Activated CD8-positive, alpha-beta memory T cell treated with anti-CD3 and anti-CD28 coated beads for 36 hours (primary cell): ENCODE measurements at regions not wholly inside any gene's neighbourhood (a gene's known extent, or its start where the extent isn't known, plus 50 kb on each side); places are given as distances from the start of the nearest gene placed in this dataset.
"Not testable (repeated sequence)": the region's sequence is repeated elsewhere in the genome, so short reads cannot be mapped to it uniquely, and the experiment has no call there.

ENCODE experiments used
- CTCF ChIA-PET: fragments of 350-600 bp; sonication (Branson Sonifier 250); formaldehyde crosslinking; loops from one replicate; lab custom pipeline; 2021; ENCODE audit warnings: antibody characterized with exemption; lab: Charles Lee
- POLR2A ChIA-PET: fragments of 350-600 bp; sonication (Branson Sonifier 250); formaldehyde crosslinking; loops from one replicate; lab custom pipeline; 2021; ENCODE audit warnings: antibody characterized with exemption; lab: Charles Lee

DNA sequence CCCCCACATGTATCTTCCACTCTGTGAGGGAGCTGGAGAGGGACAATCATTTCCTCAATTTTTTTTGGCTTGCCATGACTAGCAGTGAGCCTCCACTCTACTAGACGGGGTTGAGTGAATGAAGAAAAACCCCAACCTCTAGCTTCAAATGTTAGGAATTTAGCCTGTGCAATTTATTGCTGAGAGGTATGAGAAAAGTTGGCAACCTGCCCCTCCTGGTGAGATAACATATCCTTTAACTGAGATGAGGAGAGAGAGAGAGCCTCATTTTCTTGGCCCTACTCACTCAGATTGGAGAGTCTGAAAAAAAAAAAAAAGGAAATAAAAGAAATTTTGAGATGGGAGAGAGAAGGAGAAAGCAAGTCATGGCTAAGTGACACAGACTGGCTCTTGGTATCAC is 218.2 kb upstream of the CARD18 start:
- POLR2A ChIA-PET = no interaction called here
- CTCF ChIA-PET = no interaction called here

- POLR2A ChIA-PET = no interaction called here
Observed at GRCh38 chr11:105357146-105357545, 217.6 kb upstream of the CARD18 start.

DNA sequence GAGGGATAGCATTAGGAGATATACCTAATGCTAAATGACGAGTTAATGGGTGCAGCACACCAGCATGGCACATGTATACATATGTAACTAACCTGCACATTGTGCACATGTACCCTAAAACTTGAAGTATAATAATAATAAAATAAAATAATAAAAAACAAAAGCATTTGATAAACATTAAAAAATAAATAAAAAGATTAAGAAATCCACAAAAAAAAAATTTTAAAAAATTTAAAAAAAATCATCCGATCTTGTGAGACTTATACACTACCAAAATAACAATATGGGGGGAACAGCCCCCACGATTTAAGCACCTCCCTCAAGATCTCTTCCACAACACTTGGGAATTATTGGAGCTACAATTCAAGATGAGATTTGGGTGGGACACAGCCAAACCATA is 210.3 kb upstream of the CARD18 start:
- POLR2A ChIA-PET, CTCF ChIA-PET: not testable (repeated sequence)

More at GRCh38 chr11:105357146-105357545, 217.6 kb upstream of the CARD18 start:
- CTCF ChIA-PET = no interaction called here

- ChIA-PET CTCF (no interaction called here), POLR2A (no interaction called here)
Observed at GRCh38 chr11:105344938-105345337, 205.4 kb upstream of the CARD18 start.

DNA sequence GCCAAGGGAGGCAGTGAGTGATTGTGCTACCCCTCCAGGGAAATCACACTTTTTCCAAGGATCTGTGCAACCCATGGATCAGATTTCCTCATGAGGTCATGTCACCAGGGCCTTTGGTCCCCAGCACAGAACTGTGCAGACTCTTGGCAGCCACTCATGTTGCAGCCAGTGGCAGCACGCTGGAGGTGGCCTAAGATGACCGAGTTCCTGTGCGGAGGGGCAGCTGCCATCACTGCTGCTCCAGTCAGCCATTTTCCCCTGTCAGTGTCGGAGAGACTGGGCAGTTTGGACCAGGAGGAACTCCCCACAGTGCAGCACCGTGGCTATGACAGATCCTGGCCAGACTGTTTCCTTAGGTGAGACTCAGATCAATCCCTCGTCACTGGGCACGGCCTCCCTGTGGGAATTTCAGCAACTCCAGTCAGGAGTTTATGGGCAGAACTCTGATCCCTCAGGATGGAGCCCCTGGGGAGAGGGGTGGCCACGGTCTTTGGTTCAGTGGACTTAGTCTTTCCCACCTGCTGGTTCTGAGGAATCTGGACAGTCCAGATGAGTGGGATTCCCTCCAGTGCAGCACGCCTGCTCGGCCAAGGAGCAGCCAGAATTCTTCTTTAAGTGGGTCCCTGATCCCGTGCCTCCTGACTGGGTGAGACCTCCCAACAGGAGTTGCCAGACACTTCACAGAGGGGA is 194.6 kb upstream of the CARD18 start:
- ChIA-PET POLR2A (no interaction called here), CTCF (no interaction called here)

DNA sequence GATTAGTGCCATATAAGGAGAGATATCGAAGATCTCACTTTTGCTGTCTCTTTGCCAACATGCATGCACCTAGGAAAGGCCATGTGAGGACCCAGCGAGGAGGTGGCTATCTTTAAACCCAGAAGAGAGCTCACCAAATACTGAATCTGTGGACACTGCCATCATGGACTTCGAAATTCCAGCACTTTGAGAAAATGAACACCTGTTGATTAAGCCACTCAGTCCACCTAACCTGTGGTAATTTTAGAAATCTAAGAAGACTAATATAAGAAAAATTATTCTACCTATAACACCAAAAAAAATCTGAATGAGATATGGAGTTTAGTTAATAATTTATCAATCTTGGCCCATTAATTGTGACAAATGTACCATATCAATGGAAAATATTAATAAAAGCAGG is 193.6 kb upstream of the CARD18 start:
- ChIA-PET CTCF (no interaction called here), POLR2A (interaction anchor here (0.7 kb wide), 1 partner anchor 59 kb away, joined by 3 read pairs; no protein-coding TSS in a partner anchor)

DNA sequence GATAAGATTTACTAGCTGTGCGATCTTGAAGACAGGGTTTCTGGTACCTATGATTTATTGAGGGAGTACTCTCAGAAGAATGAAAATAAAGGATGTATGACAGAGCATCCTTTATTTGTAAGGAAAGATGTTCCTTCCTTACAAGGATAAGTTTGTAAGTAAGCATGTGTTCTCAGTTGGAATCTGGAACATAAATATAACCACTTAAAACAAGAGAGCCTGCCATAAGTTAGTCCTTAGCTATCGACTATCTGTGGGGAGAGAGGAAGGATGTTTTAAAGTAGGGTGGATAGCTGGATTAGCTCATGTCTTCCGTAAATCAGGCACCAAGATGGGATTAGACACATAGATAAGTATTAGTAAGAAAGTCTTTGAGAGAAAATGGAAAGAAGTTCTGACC is 192.6 kb upstream of the CARD18 start:
- ChIA-PET CTCF (no interaction called here), POLR2A (no interaction called here)

GRCh38 chr11:105328061-105328460 is 188.5 kb upstream of the CARD18 start:
- CTCF ChIA-PET = no interaction called here

GRCh38 chr11:105324156-105324555 is 184.6 kb upstream of the CARD18 start:
- CTCF ChIA-PET = no interaction called here
- POLR2A ChIA-PET = no interaction called here

More at GRCh38 chr11:105328061-105328460, 188.5 kb upstream of the CARD18 start:
- POLR2A ChIA-PET = no interaction called here

- CTCF ChIA-PET = no interaction called here
- POLR2A ChIA-PET = no interaction called here
Observed at GRCh38 chr11:105321696-105322095, 182.1 kb upstream of the CARD18 start.

- CTCF ChIA-PET = no interaction called here
- POLR2A ChIA-PET = no interaction called here
Observed at GRCh38 chr11:105315287-105315686, 175.7 kb upstream of the CARD18 start.

GRCh38 chr11:105312266-105312665 is 172.7 kb upstream of the CARD18 start:
- ChIA-PET POLR2A (no interaction called here), CTCF (no interaction called here)

GRCh38 chr11:105298630-105299029 is 159.1 kb upstream of the CARD18 start:
- ChIA-PET CTCF (no interaction called here), POLR2A (no interaction called here)

DNA sequence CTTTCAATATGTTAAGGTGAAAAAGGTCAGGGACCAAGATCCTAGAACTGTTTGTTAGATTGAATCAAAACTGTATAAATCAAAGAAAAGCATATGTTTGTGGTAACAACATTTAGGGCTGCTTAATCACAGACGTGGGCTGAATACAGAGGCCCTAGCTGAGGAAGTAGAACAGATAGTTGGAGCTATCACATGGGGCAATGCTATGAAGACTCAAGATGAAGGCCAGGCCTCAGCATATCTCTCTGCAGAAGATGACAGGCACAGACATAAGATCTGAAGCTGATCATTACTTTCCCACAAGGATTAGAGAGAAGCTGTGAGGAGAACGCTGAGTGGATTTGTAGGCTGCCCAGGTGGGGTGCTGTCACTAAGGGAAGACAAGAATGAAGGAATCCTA is 158.6 kb upstream of the CARD18 start:
- ChIA-PET POLR2A (no interaction called here), CTCF (no interaction called here)

- POLR2A ChIA-PET = no interaction called here
- CTCF ChIA-PET = no interaction called here
Observed at GRCh38 chr11:105297463-105297862, 157.9 kb upstream of the CARD18 start.

DNA sequence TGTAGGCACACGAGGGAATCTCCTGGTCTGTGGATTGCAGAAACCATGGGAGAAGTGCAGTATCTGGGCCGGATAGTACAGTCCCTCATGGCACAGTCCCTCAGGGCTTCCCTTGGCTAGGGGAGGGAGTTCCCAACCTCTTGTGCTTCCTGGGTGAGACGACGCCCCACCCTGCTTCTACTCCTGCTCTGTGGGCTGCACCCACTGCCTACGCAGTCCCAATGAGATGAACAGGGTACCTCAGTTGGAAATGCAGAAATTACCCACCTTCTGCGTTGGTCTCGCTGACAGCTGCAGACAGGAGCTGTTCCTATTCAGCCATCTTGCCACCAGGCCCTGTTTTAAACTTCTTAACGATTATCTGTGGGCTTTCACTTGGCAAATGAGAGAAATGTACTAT is 157.2 kb upstream of the CARD18 start:
- ChIA-PET POLR2A (no interaction called here), CTCF (interaction anchor here (0.7 kb wide), 1 partner anchor 398 kb away, joined by 4 read pairs; the partner anchor contains the start of gene CASP12)

GRCh38 chr11:105296386-105296785 is 156.8 kb upstream of the CARD18 start:
- ChIA-PET CTCF (interaction anchor here (0.7 kb wide), 1 partner anchor 398 kb away, joined by 4 read pairs; the partner anchor contains the start of gene CASP12), POLR2A (no interaction called here)

GRCh38 chr11:105282658-105283057 is 143.1 kb upstream of the CARD18 start:
- POLR2A ChIA-PET = no interaction called here
- CTCF ChIA-PET = no interaction called here

DNA sequence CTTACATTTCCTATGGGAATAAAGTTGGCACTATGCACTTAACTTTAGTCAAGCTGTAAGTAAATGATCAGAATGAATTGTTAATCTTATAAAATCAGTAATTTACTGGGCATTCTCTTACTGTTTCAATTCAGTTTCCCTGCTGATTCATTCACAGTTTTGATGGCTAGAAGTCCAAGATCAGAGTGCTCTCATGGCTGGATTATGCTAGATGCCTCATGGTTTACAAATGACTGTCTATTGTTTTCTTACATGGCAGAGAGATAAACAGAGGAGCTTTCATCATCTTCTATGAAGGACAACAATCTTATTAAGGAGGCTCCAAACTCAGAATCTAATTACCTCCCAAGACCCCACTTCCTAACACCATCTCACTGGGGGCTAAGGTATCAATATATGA is 135.1 kb upstream of the CARD18 start:
- POLR2A ChIA-PET = no interaction called here
- CTCF ChIA-PET = interaction anchor here (0.6 kb wide), 1 partner anchor 125 kb away, joined by 3 read pairs; no protein-coding TSS in a partner anchor

GRCh38 chr11:105273660-105274280 is 134.2 kb upstream of the CARD18 start:
- CTCF ChIA-PET = no interaction called here

DNA sequence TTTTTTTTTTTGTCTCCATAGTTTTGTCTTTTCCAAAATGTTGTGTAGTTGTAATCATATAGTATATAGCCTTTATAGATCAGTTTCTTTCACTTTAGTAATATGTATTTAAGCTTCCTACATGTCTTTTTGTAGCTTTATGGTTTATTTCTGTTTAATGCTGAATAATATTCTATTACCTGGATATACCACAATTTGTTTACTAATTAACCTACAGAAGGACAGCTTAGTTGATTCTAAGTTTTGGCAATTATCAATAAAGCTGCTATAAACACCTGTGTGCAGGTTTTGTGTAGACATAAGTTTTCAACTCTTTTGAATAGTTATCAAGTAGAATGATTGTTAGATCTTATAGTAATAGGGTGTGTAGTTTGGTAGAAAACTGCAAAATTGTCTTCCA is 130.3 kb upstream of the CARD18 start:
- ChIA-PET POLR2A (no interaction called here), CTCF (no interaction called here)

More at GRCh38 chr11:105273660-105274280, 134.2 kb upstream of the CARD18 start:
- POLR2A ChIA-PET = no interaction called here
